AG08396 (cell line): ENCODE measurements at regions not wholly inside any gene's neighbourhood (a gene's known extent, or its start where the extent isn't known, plus 50 kb on each side); places are given as distances from the start of the nearest gene placed in this dataset.
"Not testable (repeated sequence)": the region's sequence is repeated elsewhere in the genome, so short reads cannot be mapped to it uniquely, and the experiment has no call there.

ENCODE experiments used
- DNase-seq: peaks from one replicate; pipeline ENCODE4 v3.0.0; 2012; ENCODE audit warnings: low spot score, mixed read lengths

- DNase-seq = no peak
These were observed 364.7 kb upstream of the CD180 start for GRCh38 chr5:67561151-67561932.

GRCh38 chr5:67552773-67553172 is 356.2 kb upstream of the CD180 start:
- no peak for DNase-seq

- no peak for DNase-seq
These were observed 353.3 kb upstream of the CD180 start for GRCh38 chr5:67549947-67550346.

- no peak for DNase-seq
These were observed 352.7 kb upstream of the CD180 start for GRCh38 chr5:67549296-67549618.

- no peak for DNase-seq
These were observed 352.1 kb upstream of the CD180 start for GRCh38 chr5:67548520-67549295.

GRCh38 chr5:67547682-67548081 is 351.1 kb upstream of the CD180 start:
- no peak for DNase-seq

GRCh38 chr5:67544942-67545341 is 348.3 kb upstream of the CD180 start:
- not testable (repeated sequence) for DNase-seq

GRCh38 chr5:67543720-67544270 is 347.2 kb upstream of the CD180 start:
- DNase-seq = no peak

- no peak for DNase-seq
These were observed 345.9 kb upstream of the CD180 start for GRCh38 chr5:67542479-67542878.

GRCh38 chr5:67541875-67542274 is 345.3 kb upstream of the CD180 start:
- DNase-seq = no peak

GRCh38 chr5:67538855-67539506 is 342.4 kb upstream of the CD180 start:
- DNase-seq = no peak

GRCh38 chr5:67537439-67538148 is 341.0 kb upstream of the CD180 start:
- DNase-seq = no peak

GRCh38 chr5:67536866-67537265 is 340.3 kb upstream of the CD180 start:
- no peak for DNase-seq

- no peak for DNase-seq
These were observed 334.1 kb upstream of the CD180 start for GRCh38 chr5:67530609-67531255.

GRCh38 chr5:67528953-67529352 is 332.4 kb upstream of the CD180 start:
- no peak for DNase-seq

- no peak for DNase-seq
These were observed 330.2 kb upstream of the CD180 start for GRCh38 chr5:67526793-67527192.

- DNase-seq = no peak
These were observed 323.7 kb upstream of the CD180 start for GRCh38 chr5:67520161-67520908.

GRCh38 chr5:67518227-67518626 is 321.6 kb upstream of the CD180 start:
- DNase-seq = no peak

- peak; percentile 10 for DNase-seq
These were observed 320.5 kb upstream of the CD180 start for GRCh38 chr5:67516948-67517565.

- DNase-seq = no peak
These were observed 319.2 kb upstream of the CD180 start for GRCh38 chr5:67515762-67516161.
